ENCODE measurements at regions not wholly inside any gene's neighbourhood (a gene's known extent, or its start where the extent isn't known, plus 50 kb on each side); places are given as distances from the start of the nearest gene placed in this dataset.

DNA sequence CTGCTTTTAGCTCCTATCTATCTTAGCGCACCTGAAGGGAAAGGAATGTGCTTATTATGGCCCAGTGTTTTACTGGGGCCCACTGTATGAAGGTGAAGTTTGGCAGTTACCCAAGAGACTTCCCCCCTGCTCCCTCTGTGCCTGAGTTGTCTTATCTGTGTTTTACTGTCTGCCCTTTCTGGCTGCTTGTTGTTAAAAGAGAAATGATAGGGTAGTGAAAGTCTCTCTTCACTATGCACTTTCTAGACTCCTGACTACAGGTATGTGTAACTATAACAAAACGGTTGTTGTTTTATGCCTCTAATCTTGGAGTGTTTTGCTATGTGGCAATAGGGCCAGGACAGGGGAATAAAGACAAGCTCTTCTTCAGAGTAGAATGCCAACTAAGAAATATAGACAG is 326.9 kb downstream of the KIF20B start:
- no peaks in the 10 kb centered on the region for H3K27me3 Mint-ChIP-seq (ENCODE audit: low read depth)
- peaks cover 28% of the 10 kb centered on the region for H3K9me3 Mint-ChIP-seq
- peaks cover 8% of the 10 kb centered on the region for H3K4me1 Mint-ChIP-seq
- H3K36me3 Mint-ChIP-seq, result peaks cover 8% of the 10 kb centered on the region
- DNase-seq (ENCODE audit: low spot score) (no peak), ATAC-seq (no peak)
- TF ChIP-seq NFYB (CRISPR knock-in tag; conservative IDR thresholded peaks at IDR 0.05; ENCODE audit: low read depth) (no peak), ERG (CRISPR knock-in tag; IDR thresholded peaks at IDR 0.05) (no peak), AR (CRISPR knock-in tag; IDR thresholded peaks at IDR 0.05) (no peak), ZNF425 (CRISPR knock-in tag; conservative IDR thresholded peaks at IDR 0.05) (no peak), FOXK1 (CRISPR knock-in tag; IDR thresholded peaks at IDR 0.05) (no peak), CTCF (IDR thresholded peaks at IDR 0.05) (no peak), FOXJ3 (CRISPR knock-in tag; IDR thresholded peaks at IDR 0.05; ENCODE audit: borderline replicate concordance) (no peak), IRF2 (CRISPR knock-in tag; IDR thresholded peaks at IDR 0.05; ENCODE audit: borderline replicate concordance, low read depth) (no peak), ZNF416 (CRISPR knock-in tag; IDR thresholded peaks at IDR 0.05) (no peak), KAT7 (CRISPR knock-in tag; IDR thresholded peaks at IDR 0.05; ENCODE audit: borderline replicate concordance) (no peak), ZNF219 (CRISPR knock-in tag; IDR thresholded peaks at IDR 0.05; ENCODE audit: borderline replicate concordance) (no peak), EMX1 (CRISPR knock-in tag; IDR thresholded peaks at IDR 0.05) (no peak), ZNF121 (CRISPR knock-in tag; IDR thresholded peaks at IDR 0.05) (no peak), MLX (CRISPR knock-in tag; IDR thresholded peaks at IDR 0.05) (no peak), JAZF1 (CRISPR knock-in tag; IDR thresholded peaks at IDR 0.05) (no peak)
- TF ChIP-seq, protein P1, sequence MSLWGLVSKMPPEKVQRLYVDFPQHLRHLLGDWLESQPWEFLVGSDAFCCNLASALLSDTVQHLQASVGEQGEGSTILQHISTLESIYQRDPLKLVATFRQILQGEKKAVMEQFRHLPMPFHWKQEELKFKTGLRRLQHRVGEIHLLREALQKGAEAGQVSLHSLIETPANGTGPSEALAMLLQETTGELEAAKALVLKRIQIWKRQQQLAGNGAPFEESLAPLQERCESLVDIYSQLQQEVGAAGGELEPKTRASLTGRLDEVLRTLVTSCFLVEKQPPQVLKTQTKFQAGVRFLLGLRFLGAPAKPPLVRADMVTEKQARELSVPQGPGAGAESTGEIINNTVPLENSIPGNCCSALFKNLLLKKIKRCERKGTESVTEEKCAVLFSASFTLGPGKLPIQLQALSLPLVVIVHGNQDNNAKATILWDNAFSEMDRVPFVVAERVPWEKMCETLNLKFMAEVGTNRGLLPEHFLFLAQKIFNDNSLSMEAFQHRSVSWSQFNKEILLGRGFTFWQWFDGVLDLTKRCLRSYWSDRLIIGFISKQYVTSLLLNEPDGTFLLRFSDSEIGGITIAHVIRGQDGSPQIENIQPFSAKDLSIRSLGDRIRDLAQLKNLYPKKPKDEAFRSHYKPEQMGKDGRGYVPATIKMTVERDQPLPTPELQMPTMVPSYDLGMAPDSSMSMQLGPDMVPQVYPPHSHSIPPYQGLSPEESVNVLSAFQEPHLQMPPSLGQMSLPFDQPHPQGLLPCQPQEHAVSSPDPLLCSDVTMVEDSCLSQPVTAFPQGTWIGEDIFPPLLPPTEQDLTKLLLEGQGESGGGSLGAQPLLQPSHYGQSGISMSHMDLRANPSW (CRISPR knock-in tag; conservative IDR thresholded peaks at IDR 0.05; ENCODE audit: low read depth), result no peak
- H3K27ac Mint-ChIP-seq, result no peak overlapping the region
- H3K4me3 Mint-ChIP-seq, result no peak overlapping the region
- ChIA-PET CTCF (no interaction called here), POLR2A (no interaction called here)

All from WTC11 (cell line).